ENCODE measurements at regions not wholly inside any gene's neighbourhood (a gene's known extent, or its start where the extent isn't known, plus 50 kb on each side); places are given as distances from the start of the nearest gene placed in this dataset.

- H3K27me3 ChIP-seq (ENCODE audit: insufficient read depth, low read length): no peaks in the 10 kb centered on the region
- no peak overlapping the region for H2AFZ ChIP-seq (ENCODE audit: low read length)
- no peaks in the 10 kb centered on the region for H3K36me3 ChIP-seq (ENCODE audit: insufficient read depth, low read length)
- no peaks in the 10 kb centered on the region for H3K4me1 ChIP-seq (ENCODE audit: insufficient read depth, low read length, severe bottlenecking)
- H3K4me3 ChIP-seq (ENCODE audit: low read depth, low read length, poor library complexity, severe bottlenecking): no peak overlapping the region
- no peak overlapping the region for H3K4me2 ChIP-seq (ENCODE audit: low read length)
- H3K9me3 ChIP-seq (ENCODE audit: low read length): no peaks in the 10 kb centered on the region
- H3K9me2 ChIP-seq (ENCODE audit: low read depth, low read length): no peaks in the 10 kb centered on the region
- H3F3A ChIP-seq (ENCODE audit: insufficient read depth, low read length): no peaks in the 10 kb centered on the region
- no peak overlapping the region for H3K9ac ChIP-seq (ENCODE audit: low read length)
- no peaks in the 10 kb centered on the region for H4K20me1 ChIP-seq (ENCODE audit: insufficient read depth, low read length)
- H3K79me2 ChIP-seq (ENCODE audit: insufficient read depth, low read length): no peaks in the 10 kb centered on the region
- H3K27ac ChIP-seq (ENCODE audit: low read depth, low read length, poor library complexity, severe bottlenecking): no peak overlapping the region
- TF ChIP-seq, protein P1, sequence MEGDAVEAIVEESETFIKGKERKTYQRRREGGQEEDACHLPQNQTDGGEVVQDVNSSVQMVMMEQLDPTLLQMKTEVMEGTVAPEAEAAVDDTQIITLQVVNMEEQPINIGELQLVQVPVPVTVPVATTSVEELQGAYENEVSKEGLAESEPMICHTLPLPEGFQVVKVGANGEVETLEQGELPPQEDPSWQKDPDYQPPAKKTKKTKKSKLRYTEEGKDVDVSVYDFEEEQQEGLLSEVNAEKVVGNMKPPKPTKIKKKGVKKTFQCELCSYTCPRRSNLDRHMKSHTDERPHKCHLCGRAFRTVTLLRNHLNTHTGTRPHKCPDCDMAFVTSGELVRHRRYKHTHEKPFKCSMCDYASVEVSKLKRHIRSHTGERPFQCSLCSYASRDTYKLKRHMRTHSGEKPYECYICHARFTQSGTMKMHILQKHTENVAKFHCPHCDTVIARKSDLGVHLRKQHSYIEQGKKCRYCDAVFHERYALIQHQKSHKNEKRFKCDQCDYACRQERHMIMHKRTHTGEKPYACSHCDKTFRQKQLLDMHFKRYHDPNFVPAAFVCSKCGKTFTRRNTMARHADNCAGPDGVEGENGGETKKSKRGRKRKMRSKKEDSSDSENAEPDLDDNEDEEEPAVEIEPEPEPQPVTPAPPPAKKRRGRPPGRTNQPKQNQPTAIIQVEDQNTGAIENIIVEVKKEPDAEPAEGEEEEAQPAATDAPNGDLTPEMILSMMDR (IDR thresholded peaks at IDR 0.05; ENCODE audit: low read length): no peak
Observed at GRCh38 chr15:53046153-53046790, 256.1 kb upstream of the ONECUT1 start.

- no peaks in the 10 kb centered on the region for H3F3A ChIP-seq (ENCODE audit: insufficient read depth, low read length)
- no peak overlapping the region for H3K9ac ChIP-seq (ENCODE audit: low read length)
- no peaks in the 10 kb centered on the region for H4K20me1 ChIP-seq (ENCODE audit: insufficient read depth, low read length)
- no peaks in the 10 kb centered on the region for H3K9me2 ChIP-seq (ENCODE audit: low read depth, low read length)
- H3K4me1 ChIP-seq (ENCODE audit: insufficient read depth, low read length, severe bottlenecking): no peaks in the 10 kb centered on the region
- H3K79me2 ChIP-seq (ENCODE audit: insufficient read depth, low read length): no peaks in the 10 kb centered on the region
- no peak overlapping the region for H2AFZ ChIP-seq (ENCODE audit: low read length)
- no peaks in the 10 kb centered on the region for H3K27me3 ChIP-seq (ENCODE audit: insufficient read depth, low read length)
- no peaks in the 10 kb centered on the region for H3K36me3 ChIP-seq (ENCODE audit: insufficient read depth, low read length)
- no peaks in the 10 kb centered on the region for H3K9me3 ChIP-seq (ENCODE audit: low read length)
- H3K4me3 ChIP-seq (ENCODE audit: low read depth, low read length, poor library complexity, severe bottlenecking): no peak overlapping the region
- TF ChIP-seq, protein P1 (IDR thresholded peaks at IDR 0.05; ENCODE audit: low read length): no peak
- no peak for TF ChIP-seq EZH2 (IDR thresholded peaks at IDR 0.05; ENCODE audit: borderline replicate concordance, low read length)
- no peak overlapping the region for H3K4me2 ChIP-seq (ENCODE audit: low read length)
- no peak overlapping the region for H3K27ac ChIP-seq (ENCODE audit: low read depth, low read length, poor library complexity, severe bottlenecking)
Observed at GRCh38 chr15:53038655-53038941, 248.5 kb upstream of the ONECUT1 start.

- Histone ChIP-seq H4K20me1 (ENCODE audit: insufficient read depth, low read length) (no peaks in the 10 kb centered on the region), H2AFZ (ENCODE audit: low read length) (no peak overlapping the region)
Observed at GRCh38 chr15:53037904-53038654, 247.9 kb upstream of the ONECUT1 start.

More at GRCh38 chr15:53037904-53038654, 247.9 kb upstream of the ONECUT1 start:
- Histone ChIP-seq H3K27me3 (ENCODE audit: insufficient read depth, low read length) (no peaks in the 10 kb centered on the region), H3K36me3 (ENCODE audit: insufficient read depth, low read length) (no peaks in the 10 kb centered on the region), H3K9ac (ENCODE audit: low read length) (no peak overlapping the region), H3K27ac (ENCODE audit: low read depth, low read length, poor library complexity, severe bottlenecking) (no peak overlapping the region), H3K9me3 (ENCODE audit: low read length) (no peaks in the 10 kb centered on the region), H3K4me1 (ENCODE audit: insufficient read depth, low read length, severe bottlenecking) (no peaks in the 10 kb centered on the region), H3K4me3 (ENCODE audit: low read depth, low read length, poor library complexity, severe bottlenecking) (no peak overlapping the region), H3K4me2 (ENCODE audit: low read length) (no peak overlapping the region), H3F3A (ENCODE audit: insufficient read depth, low read length) (no peaks in the 10 kb centered on the region), H3K79me2 (ENCODE audit: insufficient read depth, low read length) (no peaks in the 10 kb centered on the region), H3K9me2 (ENCODE audit: low read depth, low read length) (no peaks in the 10 kb centered on the region)
- TF ChIP-seq EZH2 (IDR thresholded peaks at IDR 0.05; ENCODE audit: borderline replicate concordance, low read length): no peak
- TF ChIP-seq, protein P1 (IDR thresholded peaks at IDR 0.05; ENCODE audit: low read length): no peak

Data from OCI-LY1 (cell line).